ELR (cell line): ENCODE measurements at regions not wholly inside any gene's neighbourhood (a gene's known extent, or its start where the extent isn't known, plus 50 kb on each side); places are given as distances from the start of the nearest gene placed in this dataset.

Source experiments
- DNase-seq: peaks from one replicate; pipeline ENCODE4 v3.0.0-alpha.2; 2015; ENCODE audit warnings: low read depth

DNA sequence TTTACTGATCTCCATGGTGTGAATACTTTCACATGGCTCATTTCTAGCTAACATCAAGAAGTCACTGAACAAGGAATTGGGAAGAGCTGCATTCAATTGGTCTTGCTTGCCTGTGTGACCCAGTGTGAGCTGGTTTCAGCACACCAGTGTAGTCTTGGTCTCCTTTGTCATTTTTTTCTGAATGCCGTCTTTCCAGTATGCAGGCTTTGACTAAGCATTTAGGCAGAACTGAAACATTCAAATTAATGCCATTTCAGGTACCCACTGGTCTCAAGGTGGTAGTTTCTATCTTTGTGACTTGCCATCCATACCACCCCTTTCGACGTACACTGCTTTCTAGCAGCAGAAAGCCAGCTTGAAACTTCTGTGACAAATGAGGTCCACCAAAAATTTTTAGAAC lies 550.5 kb upstream of the BOD1L1 start:
- DNase-seq: no peak

DNA sequence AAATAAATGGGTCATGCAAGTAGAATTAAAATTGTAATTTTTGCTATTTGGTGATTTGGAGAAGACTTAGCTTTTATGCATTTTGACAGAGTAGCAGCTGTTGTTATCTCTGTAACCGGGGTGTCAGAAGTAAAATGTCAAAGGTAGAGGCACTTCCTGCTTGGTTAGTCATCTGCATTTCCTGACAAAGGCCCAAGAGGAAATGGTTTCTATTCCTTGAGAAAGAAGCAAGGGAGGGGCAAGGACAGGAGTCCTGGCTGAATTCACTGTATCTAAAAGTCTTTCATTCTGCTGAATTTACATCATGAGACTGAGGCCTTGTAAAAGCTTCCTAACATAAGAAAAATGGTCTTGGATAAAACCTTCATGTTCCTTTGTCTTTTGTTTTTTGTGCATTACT lies 550.9 kb upstream of the BOD1L1 start:
- DNase-seq: peak; percentile 74

DNA sequence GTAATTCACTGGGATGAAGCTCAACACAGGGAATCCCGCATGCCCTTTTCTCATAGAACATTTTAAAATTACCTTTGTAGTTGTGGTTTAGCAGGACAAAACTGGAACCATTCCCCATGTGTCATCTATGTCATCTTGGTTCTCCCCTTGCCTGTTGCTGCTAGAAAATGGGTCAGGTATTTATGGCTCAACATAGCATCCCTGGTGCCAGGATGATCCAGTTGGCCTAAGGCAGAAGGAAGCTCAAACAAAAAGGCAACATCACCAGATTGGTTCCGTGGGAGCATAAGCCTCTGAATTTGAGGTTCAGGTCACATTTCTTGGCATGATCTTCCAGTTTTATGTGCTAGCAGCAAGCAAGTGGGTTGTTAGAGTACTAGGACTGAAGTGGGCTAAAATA lies 552.6 kb upstream of the BOD1L1 start:
- DNase-seq: no peak

DNA sequence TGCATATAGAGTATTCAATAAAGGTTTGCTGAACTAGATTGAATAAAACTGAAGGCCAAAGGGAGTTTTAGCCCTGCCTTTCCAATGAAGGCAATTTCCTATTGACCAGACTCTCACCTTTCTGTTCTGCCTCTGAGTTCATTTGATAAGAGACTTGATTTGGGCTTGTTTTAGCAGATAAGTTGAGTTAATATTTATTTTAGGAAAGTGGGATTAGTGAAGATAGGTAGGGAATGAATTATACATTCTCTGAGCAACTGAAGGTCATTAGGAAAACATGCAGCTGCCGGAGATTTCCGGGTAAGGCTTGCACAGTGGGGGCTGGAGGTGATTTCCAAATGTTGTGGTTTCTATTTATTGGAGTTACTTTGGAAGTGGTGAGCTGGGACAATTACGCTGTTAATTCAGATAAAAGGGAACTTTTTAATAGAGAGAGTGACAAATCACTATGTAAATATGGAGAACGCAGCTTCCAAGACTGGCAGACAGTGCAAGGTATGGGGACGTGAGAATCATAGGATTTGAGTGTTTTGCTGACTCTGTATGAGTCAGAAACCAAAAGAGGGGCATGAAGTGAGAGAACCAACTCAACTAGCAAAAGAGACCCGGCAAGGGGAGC lies 553.6 kb upstream of the BOD1L1 start:
- DNase-seq: peak; percentile 46

DNA sequence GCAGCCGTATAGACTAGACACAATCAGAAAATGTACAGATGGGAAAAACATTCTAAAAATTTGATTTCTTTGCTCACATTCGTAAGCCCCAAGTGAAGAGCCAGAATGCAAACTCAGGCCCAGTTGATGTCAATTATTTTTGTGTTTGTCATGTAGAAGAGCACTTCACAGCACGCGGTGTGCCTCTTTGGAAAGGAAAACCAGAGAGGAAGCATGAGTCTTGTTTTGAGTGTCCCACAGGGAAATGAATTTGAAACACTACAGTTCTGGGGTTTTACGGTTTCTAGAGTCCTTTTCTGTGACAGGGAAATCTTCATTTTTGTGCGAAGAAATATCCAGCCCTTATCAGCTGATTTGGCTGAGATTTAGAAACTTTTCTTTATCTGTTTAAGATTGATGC lies 554.6 kb upstream of the BOD1L1 start:
- no peak for DNase-seq

DNA sequence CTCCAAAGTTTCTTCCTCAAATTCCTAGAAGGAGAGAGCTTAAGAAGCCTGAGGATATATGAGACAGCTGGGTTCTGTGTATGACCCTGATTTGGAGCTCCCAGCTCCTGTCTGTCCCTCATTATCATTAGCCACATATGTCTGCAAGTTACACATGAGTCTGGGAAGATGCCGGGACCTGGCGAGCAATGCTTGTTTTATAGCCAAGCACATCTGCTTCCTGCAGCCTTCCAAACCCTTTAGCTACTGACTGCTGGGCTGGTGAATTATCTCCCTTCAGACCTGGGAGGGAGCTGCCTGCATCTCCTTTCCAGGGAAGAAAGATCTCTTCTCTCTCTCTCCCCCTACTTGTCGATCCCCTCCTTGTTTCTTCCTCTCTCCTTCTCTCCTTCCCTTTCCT lies 556.7 kb upstream of the BOD1L1 start:
- DNase-seq: no peak

DNA sequence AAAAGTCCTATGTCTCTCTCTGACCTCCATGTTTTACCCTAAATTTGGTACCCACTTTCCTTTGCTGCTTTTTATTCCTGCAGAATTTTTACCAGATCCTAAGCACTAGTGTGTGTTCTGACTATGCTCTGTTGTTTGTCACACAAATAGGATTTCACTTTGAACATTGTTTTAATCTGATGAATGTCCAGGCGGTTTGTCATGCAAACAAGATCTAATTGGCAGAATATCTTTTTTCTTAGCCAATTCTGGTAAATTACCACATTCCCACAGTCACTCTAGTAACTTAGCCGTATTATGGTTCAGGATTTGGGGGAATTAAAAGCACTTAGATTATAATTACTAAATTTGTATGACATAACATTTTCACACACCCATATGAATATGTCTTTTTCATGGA lies 557.2 kb upstream of the BOD1L1 start:
- DNase-seq: no peak

DNA sequence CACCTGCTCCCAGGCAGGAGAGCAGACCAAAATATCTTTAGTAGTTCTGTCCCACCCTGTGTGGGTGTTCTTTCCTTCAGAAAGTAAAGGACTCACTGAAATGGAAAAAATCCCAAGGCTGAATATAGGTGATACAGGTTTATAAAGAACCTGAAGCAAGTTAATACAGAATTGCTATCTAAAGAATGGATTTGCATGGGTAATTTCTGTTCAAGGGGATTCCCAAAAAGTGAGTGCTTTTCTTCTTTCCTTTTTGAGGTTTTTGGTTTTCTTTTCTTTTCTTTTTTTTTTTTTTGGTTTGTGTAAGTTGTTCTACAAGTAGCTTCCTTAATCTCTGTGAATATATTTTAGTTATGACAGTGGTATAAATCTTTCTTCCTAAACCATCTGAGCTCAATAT lies 560.7 kb upstream of the BOD1L1 start:
- no peak for DNase-seq

DNA sequence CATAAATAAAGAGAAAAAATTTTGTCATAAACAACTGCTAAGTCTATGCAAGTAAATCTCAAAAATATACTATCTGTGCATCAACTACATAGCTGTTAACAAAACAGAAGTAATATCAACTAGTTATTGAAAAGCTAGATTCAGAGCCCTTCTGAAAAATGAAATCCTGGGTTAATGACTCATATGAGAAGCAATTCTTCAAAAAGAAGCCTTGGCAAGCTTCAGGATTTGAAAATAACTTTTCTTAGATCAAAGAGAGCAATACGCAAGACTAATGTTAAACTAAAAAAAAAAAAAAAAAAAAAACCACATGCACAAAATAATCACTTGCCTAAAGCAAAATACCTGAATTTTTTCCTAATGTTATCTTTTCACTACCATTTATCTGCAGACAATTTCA lies 566.1 kb upstream of the BOD1L1 start:
- DNase-seq: no peak

DNA sequence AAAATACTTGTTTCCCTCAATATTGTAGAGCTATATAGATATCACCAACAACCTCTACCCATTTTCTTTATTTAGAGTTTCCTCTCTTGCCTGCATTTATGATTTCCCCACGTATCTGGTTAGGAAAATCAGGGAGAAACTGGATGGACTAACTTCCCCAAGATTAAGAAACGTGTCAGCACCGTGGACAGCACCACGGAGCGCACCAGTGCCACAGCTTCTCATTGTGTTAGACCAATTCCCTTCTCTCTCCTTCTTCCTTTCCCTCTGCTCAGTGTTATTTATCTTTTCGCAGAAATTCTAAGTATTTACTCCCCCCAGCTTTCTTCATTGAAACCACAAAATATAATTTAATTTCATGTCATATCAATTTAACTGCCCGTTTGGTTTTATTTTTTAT lies 568.6 kb upstream of the BOD1L1 start:
- DNase-seq: peak; percentile 68

DNA sequence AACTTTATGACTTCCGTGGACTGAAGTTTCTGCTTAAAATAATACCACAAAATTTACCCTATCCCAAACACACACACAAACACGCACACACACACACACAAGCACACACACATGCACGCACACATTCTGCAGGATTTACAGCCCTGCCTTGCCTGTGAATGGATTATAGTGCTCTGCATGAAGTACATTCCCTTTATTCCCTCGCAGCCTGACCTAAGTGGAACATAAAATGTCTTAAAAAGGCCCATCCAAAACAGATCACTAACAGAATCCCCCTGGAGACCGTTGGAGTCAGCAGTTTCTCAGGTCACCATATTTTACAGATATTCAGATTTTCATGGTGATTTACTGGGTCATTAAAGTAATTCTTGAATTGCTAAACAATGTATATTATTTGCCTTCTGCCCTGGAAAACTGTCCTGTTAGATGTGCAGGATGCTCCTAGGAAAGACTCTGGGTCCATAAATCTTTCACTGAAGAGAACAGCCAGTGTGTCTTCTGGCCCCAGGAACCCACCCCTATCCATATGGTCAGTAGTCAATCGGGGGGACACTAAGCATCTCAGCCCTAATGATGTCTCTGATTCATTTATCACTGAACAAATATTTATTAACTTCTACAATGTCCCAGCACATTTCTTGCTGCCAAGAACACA lies 587.7 kb upstream of the BOD1L1 start:
- DNase-seq: no peak

DNA sequence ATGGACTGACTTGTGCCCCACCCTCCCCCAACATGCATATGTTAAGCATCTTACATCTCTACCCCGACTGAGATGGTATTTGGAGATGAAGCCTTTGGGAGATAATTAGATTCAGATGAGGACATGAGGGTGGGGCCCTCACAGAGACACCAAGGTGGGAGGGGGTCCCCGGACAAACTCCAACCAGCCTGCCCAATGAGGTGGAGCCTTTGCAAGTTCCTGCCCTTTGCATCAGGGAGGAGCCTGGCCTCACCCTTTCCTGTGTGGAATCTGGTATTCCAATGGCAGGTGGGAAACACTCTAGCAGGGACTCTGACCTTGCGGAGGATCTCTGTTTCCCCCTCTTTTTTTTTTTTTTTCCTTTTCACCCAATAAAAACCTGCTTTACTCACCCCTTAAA lies 589.9 kb upstream of the BOD1L1 start:
- DNase-seq: no peak

DNA sequence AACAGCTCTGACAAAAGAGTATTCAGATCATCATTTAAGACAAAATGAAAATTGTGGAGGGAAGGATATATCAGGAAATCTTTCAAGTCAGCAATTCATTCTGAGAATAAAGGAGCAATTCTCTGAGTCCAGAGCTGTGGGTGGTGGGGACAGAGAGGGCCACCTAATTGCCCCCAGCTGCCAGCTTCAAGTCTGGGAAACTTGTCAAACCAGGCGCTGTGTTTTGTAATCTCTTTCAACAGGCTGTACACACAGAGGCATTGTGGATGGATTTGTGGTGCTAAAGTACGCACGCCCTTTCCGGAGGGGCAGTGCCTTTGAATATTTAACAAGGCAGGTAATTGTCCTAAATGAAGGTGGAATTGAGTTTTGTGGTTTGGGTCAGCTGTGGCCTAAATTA lies 591.1 kb upstream of the BOD1L1 start:
- no peak for DNase-seq

DNA sequence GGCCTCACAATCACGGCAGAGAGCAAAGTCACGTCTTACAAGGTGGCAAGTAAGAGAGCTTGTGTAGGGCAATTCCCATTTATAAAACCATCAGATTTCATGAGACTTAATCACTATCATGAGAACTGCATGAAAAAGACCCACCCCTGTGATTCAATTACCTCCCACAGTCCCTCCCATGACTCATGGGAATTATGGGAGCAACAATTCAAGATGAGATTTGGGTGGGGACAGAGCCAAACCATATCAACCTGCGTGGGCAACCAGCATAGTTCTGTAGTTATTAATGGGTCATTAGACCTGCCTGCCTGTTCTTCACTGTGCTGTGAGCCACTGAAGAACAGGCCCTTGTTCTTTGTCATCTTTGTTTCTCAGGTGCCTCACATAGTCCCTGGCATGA lies 593.7 kb upstream of the BOD1L1 start:
- DNase-seq: peak; percentile 4

DNA sequence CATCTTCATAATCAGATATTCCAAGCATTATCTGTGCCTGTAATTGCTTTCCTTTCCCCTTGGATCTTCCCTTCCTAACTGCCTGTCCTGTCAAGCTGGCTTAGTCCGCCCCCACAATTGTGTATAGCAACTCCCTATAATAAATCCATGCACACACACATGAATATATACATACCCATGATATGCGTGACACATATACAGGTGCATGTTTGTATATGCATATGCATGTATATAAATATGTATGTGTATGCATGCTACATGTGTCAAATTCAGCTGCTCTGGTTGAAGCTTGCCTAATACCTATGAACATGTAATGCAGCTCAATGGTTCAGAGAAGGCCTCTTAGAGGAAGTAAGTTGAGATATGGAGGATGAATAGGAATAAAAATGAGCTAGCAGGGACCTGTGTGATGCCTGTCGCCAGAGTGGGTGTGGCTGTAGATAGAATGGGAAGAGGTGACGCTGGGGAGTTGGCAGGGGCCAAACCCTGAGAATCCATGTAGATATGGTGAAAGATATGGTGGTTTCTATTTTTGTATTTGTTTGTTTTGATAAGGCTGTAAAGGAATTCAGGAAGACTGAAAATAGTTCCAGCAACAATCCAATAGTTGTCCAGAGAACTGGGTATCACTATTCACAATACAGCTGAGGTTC lies 595.0 kb upstream of the BOD1L1 start:
- DNase-seq: no peak

DNA sequence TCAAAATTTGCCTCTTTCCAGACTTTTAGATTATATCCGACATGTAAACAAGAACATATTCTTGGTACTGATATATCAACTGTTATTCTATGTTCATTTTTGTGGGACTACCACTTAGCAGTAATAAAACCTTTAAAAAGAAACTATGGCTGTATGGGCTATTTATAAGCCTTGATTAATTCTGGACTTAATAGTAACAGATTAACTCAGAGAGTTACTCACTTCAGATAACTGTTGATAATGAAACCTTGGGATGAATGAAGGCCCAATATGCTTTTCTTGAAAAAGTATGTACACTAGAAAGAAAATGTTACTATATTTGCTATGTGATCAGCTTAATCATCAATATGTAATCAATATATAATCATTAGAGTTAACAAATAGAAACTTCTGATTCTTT lies 595.9 kb upstream of the BOD1L1 start:
- no peak for DNase-seq

DNA sequence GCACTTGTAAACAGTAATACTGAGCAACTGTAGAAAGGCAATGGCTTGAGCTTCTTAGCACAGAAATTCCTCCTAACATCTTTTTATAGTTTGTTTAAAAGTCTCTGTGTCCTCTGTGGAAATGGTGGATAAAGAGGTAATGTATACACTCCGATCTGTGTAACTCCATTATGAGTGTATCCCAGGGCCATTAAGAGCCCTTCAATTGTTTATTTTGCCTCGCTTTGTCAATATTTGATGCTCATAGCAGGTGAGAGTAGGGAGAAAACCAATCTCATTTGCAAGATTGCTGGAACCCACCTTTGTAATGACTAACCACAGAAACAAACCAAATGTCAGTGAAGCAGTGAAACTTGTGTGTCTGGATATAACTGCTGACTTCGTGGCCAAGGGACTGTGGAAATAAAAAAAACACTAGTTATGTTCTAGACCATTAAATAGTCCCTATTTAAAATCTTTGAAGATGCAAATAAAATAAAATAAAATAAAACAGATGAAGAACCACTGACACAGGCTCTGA lies 598.2 kb upstream of the BOD1L1 start:
- no peak for DNase-seq

DNA sequence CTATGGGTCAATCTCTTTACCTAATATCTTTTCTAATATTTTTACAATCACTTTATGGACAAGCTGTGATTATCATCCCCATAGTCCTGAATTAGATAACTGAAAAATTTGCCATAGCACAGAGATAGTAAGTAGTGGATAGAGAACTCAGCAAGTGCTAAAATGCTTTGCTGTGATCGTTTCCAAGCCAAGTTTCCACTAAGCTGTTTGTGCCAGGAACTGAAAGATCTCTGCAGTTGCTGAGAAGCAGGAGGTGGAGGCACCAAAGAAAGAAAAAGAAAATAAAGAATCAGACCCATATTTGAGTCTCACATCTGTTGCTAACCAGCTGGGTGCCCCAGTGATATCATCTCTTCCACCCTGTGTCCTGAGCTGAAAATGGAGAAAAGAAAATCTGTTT lies 605.6 kb upstream of the BOD1L1 start:
- DNase-seq: no peak

DNA sequence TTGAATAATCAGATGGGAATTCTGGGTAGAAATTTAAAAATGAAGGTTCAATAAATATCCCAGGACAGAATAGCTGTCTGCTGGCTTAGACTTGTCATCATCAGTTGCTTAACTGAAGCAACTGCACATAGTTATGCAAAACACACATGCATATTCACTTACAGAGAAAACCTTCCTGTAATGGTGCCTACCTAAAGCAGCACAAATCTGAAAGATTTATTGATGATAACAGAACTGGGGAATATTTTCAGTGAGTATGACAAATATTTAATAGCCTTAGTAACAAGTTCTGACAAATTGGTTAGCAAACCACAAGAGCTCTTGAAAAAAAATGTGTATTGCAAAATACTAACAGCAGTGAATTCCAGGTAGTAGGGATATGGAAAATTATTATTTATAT lies 606.8 kb upstream of the BOD1L1 start:
- DNase-seq: peak; percentile 36

DNA sequence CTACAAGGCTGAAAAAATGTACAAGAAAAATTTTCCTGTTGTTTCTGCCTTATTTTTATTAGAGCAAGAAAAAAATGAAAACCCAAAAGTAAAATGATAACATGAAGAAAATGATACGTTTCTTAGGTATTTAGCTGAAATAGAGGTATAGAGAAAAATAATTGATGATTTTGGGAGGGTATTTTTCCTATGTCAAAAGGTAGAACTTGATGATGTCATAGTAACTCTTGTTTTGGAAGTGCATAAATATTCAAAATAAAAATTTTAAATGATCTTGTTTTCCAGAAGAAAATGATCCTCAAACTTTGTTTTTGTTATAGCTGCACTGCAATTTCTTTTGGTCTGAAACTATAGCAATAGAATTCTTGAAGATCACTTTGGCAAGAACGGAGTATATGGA lies 608.8 kb upstream of the BOD1L1 start:
- DNase-seq: no peak

DNA sequence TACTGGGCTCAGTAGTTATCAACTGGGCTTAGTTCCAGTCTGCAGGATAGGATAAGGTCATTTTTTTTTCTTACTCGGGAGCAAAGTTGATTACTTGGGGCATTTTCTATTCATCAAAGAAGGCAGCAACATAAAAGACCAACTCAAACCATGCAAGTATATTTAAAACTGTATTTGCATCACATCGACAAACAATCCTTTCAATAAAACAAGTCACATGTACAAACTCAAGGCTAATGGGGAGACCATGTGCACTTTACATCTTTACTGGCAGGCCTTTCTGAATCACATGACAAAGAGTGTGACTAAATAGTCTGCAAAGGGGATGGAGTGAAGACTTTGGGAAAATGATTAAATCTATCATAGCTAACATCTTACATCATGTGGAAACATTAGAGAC lies 610.4 kb upstream of the BOD1L1 start:
- no peak for DNase-seq

DNA sequence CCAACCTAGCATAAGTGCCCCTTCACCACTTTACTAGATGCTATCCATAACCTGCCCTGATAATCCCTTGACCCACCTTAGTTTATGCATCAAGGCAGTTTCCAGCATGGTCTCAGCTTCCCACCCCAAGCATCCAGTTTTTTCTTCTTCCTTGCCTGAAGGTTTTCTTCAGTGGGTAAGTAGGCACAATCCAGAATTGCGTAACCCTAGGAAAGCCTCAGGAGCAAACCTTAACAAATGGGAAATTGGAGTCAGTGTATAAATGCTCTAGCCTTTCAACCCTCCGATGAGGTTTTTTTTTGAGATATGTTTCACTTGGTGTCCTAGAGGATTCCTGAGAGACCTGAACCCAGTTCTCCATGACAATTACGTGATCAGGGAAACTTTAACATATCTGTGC lies 614.0 kb upstream of the BOD1L1 start:
- no peak for DNase-seq

DNA sequence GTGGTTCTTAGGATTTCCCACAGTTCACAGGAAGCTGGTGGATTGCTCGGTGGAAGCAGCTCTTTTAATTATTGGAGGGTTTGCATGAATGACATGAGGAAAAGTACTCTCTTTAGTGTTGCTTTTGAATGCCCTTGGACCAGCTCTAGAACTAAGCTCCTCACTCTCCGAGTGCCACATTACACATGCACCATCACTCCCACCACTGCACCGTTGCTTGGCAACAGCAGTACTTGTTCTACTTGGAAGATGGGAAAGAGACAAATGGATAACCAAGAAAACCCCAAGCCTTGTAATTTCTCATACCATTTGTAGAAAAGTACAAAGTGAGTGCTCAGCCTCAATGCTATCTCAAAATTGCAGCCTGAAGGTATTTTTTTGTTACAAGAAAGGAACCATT lies 620.2 kb upstream of the BOD1L1 start:
- DNase-seq: no peak

DNA sequence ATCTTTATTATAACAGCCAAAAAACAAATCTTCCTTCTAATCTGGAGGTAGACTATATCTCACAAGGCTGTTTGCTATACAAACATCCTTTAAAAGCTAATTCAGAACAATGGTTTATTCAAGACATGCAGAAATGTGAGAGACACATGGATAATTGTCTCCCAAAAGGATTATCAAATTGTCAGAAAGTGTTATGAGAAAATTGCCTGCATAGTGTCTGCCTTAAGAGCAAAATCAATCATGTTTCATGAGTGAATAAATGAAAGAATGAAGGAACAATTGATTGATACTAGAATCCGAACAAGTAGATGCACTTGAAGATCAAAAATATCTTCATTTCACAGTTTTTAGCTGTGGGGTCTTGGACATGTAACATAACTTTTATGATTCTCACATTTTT lies 621.7 kb upstream of the BOD1L1 start:
- DNase-seq: no peak
